ENCODE measurements at regions not wholly inside any gene's neighbourhood (a gene's known extent, or its start where the extent isn't known, plus 50 kb on each side); places are given as distances from the start of the nearest gene placed in this dataset.

GRCh38 chr12:111110556-111110955 is 190.2 kb upstream of the MYL2 start (continued):
- TF ChIP-seq, protein P1, sequence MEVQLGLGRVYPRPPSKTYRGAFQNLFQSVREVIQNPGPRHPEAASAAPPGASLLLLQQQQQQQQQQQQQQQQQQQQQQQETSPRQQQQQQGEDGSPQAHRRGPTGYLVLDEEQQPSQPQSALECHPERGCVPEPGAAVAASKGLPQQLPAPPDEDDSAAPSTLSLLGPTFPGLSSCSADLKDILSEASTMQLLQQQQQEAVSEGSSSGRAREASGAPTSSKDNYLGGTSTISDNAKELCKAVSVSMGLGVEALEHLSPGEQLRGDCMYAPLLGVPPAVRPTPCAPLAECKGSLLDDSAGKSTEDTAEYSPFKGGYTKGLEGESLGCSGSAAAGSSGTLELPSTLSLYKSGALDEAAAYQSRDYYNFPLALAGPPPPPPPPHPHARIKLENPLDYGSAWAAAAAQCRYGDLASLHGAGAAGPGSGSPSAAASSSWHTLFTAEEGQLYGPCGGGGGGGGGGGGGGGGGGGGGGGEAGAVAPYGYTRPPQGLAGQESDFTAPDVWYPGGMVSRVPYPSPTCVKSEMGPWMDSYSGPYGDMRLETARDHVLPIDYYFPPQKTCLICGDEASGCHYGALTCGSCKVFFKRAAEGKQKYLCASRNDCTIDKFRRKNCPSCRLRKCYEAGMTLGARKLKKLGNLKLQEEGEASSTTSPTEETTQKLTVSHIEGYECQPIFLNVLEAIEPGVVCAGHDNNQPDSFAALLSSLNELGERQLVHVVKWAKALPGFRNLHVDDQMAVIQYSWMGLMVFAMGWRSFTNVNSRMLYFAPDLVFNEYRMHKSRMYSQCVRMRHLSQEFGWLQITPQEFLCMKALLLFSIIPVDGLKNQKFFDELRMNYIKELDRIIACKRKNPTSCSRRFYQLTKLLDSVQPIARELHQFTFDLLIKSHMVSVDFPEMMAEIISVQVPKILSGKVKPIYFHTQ (CRISPR knock-in tag; IDR thresholded peaks at IDR 0.05): no peak

DNA sequence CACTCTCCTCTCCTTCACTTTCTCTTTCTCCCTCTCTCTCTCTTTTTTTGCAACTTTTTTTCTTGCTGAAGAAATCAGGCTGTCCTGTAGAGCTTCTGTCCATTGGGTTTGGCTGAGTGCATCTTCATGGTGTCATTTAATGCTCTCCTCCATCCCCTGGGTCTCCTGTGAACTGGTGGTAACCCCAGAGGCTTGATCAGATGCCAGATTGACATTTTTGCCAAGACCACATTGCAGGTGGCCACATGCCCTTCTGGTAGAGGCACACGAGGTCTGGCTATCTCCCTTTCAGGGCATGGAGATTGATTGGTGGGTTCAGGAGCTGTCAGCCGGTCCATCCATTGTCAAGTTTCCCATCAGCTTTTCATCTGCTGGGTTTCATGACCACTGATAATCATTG is 188.3 kb upstream of the MYL2 start:
- Mint-ChIP-seq H3K9me3 (peaks cover 7% of the 10 kb centered on the region), H3K36me3 (no peaks in the 10 kb centered on the region; the same call in 1 of the 2 replicates), H3K27ac (no peak overlapping the region), H3K27me3 (ENCODE audit: low read depth) (no peaks in the 10 kb centered on the region; the same call in 1 of the 2 replicates), H3K4me1 (peaks cover 14% of the 10 kb centered on the region), H3K4me3 (no peak overlapping the region)
- ChIA-PET CTCF (no interaction called here), POLR2A (no interaction called here)
- ATAC-seq (no peak), DNase-seq (ENCODE audit: low spot score) (no peak)
- TF ChIP-seq FOXJ3 (CRISPR knock-in tag; IDR thresholded peaks at IDR 0.05; ENCODE audit: borderline replicate concordance): no peak
- TF ChIP-seq ERG (CRISPR knock-in tag; IDR thresholded peaks at IDR 0.05): no peak
- no peak for TF ChIP-seq E2F5 (CRISPR knock-in tag; IDR thresholded peaks at IDR 0.05)
- TF ChIP-seq ZNF416 (CRISPR knock-in tag; IDR thresholded peaks at IDR 0.05): no peak
- TF ChIP-seq, protein P2, sequence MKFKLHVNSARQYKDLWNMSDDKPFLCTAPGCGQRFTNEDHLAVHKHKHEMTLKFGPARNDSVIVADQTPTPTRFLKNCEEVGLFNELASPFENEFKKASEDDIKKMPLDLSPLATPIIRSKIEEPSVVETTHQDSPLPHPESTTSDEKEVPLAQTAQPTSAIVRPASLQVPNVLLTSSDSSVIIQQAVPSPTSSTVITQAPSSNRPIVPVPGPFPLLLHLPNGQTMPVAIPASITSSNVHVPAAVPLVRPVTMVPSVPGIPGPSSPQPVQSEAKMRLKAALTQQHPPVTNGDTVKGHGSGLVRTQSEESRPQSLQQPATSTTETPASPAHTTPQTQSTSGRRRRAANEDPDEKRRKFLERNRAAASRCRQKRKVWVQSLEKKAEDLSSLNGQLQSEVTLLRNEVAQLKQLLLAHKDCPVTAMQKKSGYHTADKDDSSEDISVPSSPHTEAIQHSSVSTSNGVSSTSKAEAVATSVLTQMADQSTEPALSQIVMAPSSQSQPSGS (CRISPR knock-in tag; IDR thresholded peaks at IDR 0.05; ENCODE audit: borderline replicate concordance, low read depth): no peak
- TF ChIP-seq FOXP1 (CRISPR knock-in tag; IDR thresholded peaks at IDR 0.05; ENCODE audit: borderline replicate concordance): no peak

- peaks cover 7% of the 10 kb centered on the region for H3K9me3 Mint-ChIP-seq
- H3K4me1 Mint-ChIP-seq: peaks cover 8% of the 10 kb centered on the region
- DNase-seq (ENCODE audit: low spot score): no peak
- CTCF ChIA-PET: no interaction called here
- no peak overlapping the region for H3K27ac Mint-ChIP-seq
- ATAC-seq: no peak
- no peaks in the 10 kb centered on the region; the same call in 1 of the 2 replicates for H3K36me3 Mint-ChIP-seq
- TF ChIP-seq GRHL2 (CRISPR knock-in tag; IDR thresholded peaks at IDR 0.05; ENCODE audit: insufficient replicate concordance, severe bottlenecking) (no peak), FOXK1 (CRISPR knock-in tag; IDR thresholded peaks at IDR 0.05) (no peak), RORB (CRISPR knock-in tag; IDR thresholded peaks at IDR 0.05) (no peak), JUN (CRISPR knock-in tag; IDR thresholded peaks at IDR 0.05) (no peak)
- TF ChIP-seq, protein P3, sequence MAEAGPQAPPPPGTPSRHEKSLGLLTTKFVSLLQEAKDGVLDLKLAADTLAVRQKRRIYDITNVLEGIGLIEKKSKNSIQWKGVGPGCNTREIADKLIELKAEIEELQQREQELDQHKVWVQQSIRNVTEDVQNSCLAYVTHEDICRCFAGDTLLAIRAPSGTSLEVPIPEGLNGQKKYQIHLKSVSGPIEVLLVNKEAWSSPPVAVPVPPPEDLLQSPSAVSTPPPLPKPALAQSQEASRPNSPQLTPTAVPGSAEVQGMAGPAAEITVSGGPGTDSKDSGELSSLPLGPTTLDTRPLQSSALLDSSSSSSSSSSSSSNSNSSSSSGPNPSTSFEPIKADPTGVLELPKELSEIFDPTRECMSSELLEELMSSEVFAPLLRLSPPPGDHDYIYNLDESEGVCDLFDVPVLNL (CRISPR knock-in tag; IDR thresholded peaks at IDR 0.05; ENCODE audit: borderline replicate concordance, low read depth): no peak
- no peaks in the 10 kb centered on the region for H3K27me3 Mint-ChIP-seq (ENCODE audit: low read depth)
- POLR2A ChIA-PET: no interaction called here
- H3K4me3 Mint-ChIP-seq: no peak overlapping the region
Observed at GRCh38 chr12:111107392-111108178, 187.2 kb upstream of the MYL2 start.
